GM18868 (cell line): ENCODE measurements at regions not wholly inside any gene's neighbourhood (a gene's known extent, or its start where the extent isn't known, plus 50 kb on each side); places are given as distances from the start of the nearest gene placed in this dataset.
"Not testable (repeated sequence)": the region's sequence is repeated elsewhere in the genome, so short reads cannot be mapped to it uniquely, and the experiment has no call there.

Experiments used
- ATAC-seq: cut with Tn5 transposase; IDR thresholded peaks from one replicate; pipeline ENCODE4 v1.9.1; 2021; ENCODE audit warnings: mild to moderate bottlenecking, moderate library complexity; ENCODE audit not compliant: unreplicated experiment

DNA sequence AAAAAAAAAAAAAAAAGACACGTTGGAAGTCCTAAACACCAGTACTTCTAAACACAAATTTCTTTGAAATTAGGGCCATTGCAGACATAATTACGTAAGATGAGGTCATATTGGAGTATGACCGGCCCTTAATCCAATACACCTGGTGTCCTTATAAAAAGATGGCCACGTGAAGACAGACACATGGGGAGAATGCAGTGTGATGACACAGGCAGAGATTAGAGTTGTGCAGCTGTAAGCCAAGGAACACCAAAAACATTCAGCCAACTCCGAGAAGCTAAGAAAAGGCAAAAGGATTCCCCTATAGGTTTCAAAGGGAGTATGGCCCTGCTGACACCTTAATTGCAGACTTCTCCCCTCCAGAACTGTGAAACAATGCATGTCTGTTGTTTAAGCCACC lies 379.0 kb upstream of the PDZRN3 start:
- ATAC-seq: no peak

GRCh38 chr3:74001436-74001835 lies 376.7 kb upstream of the PDZRN3 start:
- no peak for ATAC-seq

GRCh38 chr3:74000725-74001124 lies 376.0 kb upstream of the PDZRN3 start:
- no peak for ATAC-seq

DNA sequence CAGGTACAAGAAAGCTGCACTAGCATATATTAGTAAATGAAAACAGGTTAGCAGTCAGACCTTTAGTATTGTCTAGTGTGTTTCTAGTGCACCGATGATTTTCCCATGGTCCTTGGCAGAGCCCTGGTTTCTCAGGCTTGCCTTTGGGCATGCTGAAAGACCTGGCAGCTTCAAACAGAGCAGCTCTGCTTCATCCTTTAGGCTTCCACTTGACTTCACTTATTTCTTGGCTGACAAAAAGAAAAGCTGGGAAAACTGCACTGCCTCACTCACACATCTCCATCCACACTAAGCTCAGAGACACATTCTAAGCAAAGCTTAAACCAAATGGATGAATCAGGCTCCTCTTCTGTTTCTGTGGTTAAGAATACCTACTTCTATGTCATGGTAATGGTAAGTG lies 374.8 kb upstream of the PDZRN3 start:
- no peak for ATAC-seq

- ATAC-seq: not testable (repeated sequence)
Observed at GRCh38 chr3:73990691-73991090, 365.9 kb upstream of the PDZRN3 start.

GRCh38 chr3:73966733-73967132 lies 342.0 kb upstream of the PDZRN3 start:
- no peak for ATAC-seq

DNA sequence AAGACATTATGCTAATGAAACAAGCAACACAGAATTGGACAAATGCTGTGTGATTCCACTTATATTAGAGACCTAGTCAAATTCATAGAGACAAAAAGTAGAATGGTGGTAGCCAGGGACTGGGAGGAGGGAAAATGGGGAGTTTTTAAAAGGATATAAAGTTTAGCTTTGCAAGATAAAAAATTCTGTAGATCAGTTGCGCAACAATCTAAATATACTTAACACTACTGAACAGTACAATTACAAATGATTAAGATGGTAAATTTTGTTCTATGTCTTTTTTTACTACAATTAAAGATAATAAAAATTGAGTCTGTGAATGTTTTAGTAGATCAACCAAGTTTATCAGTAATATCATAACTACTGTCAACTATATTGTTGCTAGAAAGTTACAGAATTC lies 340.1 kb upstream of the PDZRN3 start:
- ATAC-seq: no peak

GRCh38 chr3:73955494-73956070 lies 330.8 kb upstream of the PDZRN3 start:
- no peak for ATAC-seq

GRCh38 chr3:73954506-73954905 lies 329.8 kb upstream of the PDZRN3 start:
- ATAC-seq: no peak

GRCh38 chr3:73952781-73953180 lies 328.0 kb upstream of the PDZRN3 start:
- ATAC-seq: no peak

GRCh38 chr3:73950865-73951558 lies 326.3 kb upstream of the PDZRN3 start:
- no peak for ATAC-seq

- ATAC-seq: no peak
Observed at GRCh38 chr3:73945541-73945940, 320.8 kb upstream of the PDZRN3 start.

GRCh38 chr3:73939985-73940384 lies 315.2 kb upstream of the PDZRN3 start:
- ATAC-seq: no peak

GRCh38 chr3:73933585-73933984 lies 308.8 kb upstream of the PDZRN3 start:
- no peak for ATAC-seq

DNA sequence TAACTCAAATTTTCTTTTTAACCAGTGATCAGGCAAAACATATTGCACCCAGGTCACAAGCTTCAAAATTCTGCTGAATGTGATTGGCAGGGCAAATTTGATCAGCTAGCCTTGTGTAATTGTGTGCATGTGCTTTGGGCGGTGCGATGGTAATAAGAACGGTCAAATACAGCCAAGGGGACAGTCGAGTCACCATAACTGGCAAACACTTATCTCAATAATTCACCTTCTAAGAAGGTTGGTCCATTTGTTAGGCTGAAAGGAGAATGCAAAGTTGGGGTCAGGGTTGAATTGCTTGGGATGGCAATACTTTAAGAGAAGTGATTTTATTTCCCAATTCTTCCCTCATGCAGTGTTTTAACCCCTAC lies 302.4 kb upstream of the PDZRN3 start:
- ATAC-seq: no peak

DNA sequence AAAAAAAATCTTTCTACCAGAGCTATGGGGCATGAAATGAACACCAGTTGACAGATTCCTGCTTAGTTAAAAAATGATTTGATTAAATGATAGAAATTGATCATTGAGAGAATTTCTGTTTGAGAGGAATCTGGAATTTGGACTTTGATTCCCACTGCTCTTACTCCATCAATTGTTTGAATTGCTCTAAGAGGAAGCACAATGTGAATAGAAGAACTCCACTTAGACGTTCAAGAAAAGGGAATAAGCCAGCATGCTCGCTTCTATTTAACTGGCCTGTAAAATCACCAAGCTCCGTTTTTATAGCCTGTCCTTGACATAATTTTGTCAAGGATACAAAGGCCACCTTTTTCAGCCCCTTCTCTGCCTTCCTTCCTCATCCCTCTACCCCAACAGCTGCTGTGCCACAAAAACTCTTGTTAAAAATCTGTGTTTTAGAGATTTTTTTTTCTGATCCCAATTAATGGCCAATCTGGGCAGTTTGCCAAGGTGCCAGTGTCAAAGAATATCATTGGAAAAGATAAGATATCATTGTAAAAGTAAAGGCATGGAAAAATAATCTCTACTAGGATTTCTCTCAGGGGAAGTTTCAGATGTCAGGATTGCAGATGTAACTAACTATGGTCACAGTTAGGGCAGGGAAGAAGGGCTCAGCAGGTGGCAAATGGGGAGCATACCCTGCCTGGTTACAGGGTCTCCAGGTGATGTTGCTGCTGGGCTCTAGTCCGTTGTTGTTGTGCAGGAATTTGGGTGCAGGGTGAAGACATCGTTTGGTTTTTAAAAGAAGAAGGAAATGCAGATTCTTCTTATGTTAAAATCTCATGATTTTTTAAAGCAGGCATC lies 301.8 kb upstream of the PDZRN3 start:
- ATAC-seq: no peak

DNA sequence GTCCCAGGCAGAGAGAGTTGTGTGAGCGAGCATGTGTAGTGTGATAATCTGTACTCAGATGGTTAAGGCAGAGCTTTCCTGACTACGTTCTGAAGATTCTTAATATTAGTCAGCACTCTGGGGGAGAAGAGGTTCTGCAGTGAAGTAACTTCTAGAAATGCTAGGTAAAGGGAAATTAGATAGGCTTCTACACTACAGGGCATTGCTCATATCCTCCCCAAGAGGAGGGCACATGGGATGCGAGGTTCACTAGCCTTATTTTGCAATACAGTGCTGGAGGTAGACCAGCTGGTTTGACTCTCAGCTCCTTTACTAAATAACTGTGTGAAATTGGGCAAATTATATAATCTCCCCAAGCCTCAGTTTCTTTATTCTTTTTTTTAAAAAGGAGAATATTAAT lies 300.3 kb upstream of the PDZRN3 start:
- no peak for ATAC-seq

GRCh38 chr3:73924048-73924447 lies 299.3 kb upstream of the PDZRN3 start:
- ATAC-seq: no peak

GRCh38 chr3:73917643-73918042 lies 292.9 kb upstream of the PDZRN3 start:
- no peak for ATAC-seq

- ATAC-seq: no peak
Observed at GRCh38 chr3:73915886-73916285, 291.1 kb upstream of the PDZRN3 start.

DNA sequence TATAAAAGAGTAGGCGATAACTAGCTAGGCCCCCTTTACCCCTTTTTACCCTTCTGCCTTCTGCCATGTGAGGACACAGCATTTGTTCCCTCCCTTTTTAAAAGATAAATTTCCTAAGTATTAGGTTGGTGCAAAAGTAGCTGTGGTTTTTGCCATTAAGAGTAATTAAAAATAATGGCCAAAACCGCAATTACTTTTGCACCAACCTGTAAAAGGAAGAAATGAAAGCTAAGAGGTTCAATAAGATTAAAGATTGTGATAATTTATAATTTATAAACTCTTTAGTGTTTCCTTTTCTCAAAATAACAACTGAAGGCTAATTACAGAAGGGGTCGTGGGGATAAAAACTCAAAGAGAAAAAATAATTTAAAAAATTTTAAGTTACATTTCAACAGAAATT lies 283.5 kb upstream of the PDZRN3 start:
- ATAC-seq: no peak

GRCh38 chr3:73901686-73902085 lies 276.9 kb upstream of the PDZRN3 start:
- no peak for ATAC-seq
